GM23338 (cell line): ENCODE measurements at regions not wholly inside any gene's neighbourhood (a gene's known extent, or its start where the extent isn't known, plus 50 kb on each side); places are given as distances from the start of the nearest gene placed in this dataset.

Source experiments
- ATAC-seq: fragments of 200-7000 bp; cut with Tn5 transposase; 3 replicates; pipeline ENCODE4 v1.9.1; 2020
- DNase-seq: peaks from one replicate; pipeline ENCODE4 v3.0.0-alpha.2; 2015; ENCODE audit warnings: low spot score
- H2AFZ ChIP-seq: fragments of 200-600 bp; sonication (generic); 2 replicates; pipeline ENCODE4 v1.8.0; 2016; ENCODE audit warnings: antibody characterized with exemption, mild to moderate bottlenecking, moderate library complexity
- H3F3A ChIP-seq: fragments of 200-600 bp; sonication (generic); replicated peaks from 2 replicates; pipeline ENCODE4 v1.8.0; 2017; ENCODE audit warnings: antibody characterized with exemption, mixed run types, low read depth
- H3K27ac ChIP-seq: fragments of 200-600 bp; sonication (generic); 2 replicates; pipeline ENCODE4 v1.6.1; 2016; ENCODE audit warnings: low read depth
- H3K27me3 ChIP-seq: fragments of 200-600 bp; sonication (generic); 2 replicates; pipeline ENCODE4 v1.8.0; 2016; ENCODE audit warnings: mild to moderate bottlenecking, mixed run types, moderate library complexity; ENCODE audit not compliant: insufficient read depth
- H3K36me3 ChIP-seq: fragments of 200-600 bp; sonication (generic); 2 replicates; pipeline ENCODE4 v1.8.0; 2016; ENCODE audit warnings: mild to moderate bottlenecking; ENCODE audit not compliant: insufficient read depth
- H3K4me1 ChIP-seq: fragments of 200-600 bp; sonication (generic); 2 replicates; pipeline ENCODE4 v1.8.0; 2016; ENCODE audit warnings: mild to moderate bottlenecking, moderate library complexity; ENCODE audit not compliant: insufficient read depth
- H3K4me2 ChIP-seq: fragments of 200-600 bp; sonication (generic); 2 replicates; pipeline ENCODE4 v1.7.1; 2017; ENCODE audit warnings: mixed run types
- H3K4me3 ChIP-seq: fragments of 200-600 bp; sonication (generic); 2 replicates; pipeline ENCODE4 v1.6.1; 2016; ENCODE audit warnings: mixed run types
- H3K79me2 ChIP-seq: fragments of 200-600 bp; sonication (generic); replicated peaks from 2 replicates; pipeline ENCODE4 v1.8.0; 2017; ENCODE audit warnings: mild to moderate bottlenecking; ENCODE audit not compliant: insufficient read depth
- H3K9me2 ChIP-seq: fragments of 200-600 bp; sonication (generic); 2 replicates; pipeline ENCODE4 v1.8.0; 2017; ENCODE audit not compliant: insufficient read depth
- H4K20me1 ChIP-seq: fragments of 200-600 bp; sonication (generic); replicated peaks from 2 replicates; pipeline ENCODE4 v1.8.0; 2017; ENCODE audit warnings: mild to moderate bottlenecking; ENCODE audit not compliant: insufficient read depth
- H3K27ac Mint-ChIP-seq: 2 replicates; pipeline ENCODE4 v1.8.0; 2020; ENCODE audit warnings: inconsistent platforms, mild to moderate bottlenecking, moderate library complexity, mixed read lengths
- H3K27me3 Mint-ChIP-seq: 3 replicates; pipeline ENCODE4 v1.8.0; 2022; ENCODE audit warnings: low read depth, mild to moderate bottlenecking, moderate library complexity, mixed read lengths, inconsistent platforms; ENCODE audit not compliant: insufficient read depth, poor library complexity
- H3K36me3 Mint-ChIP-seq: 3 replicates; pipeline ENCODE4 v1.8.0; 2021; ENCODE audit warnings: low read depth, mild to moderate bottlenecking, inconsistent platforms, moderate library complexity, mixed read lengths
- H3K4me1 Mint-ChIP-seq: 3 replicates; pipeline ENCODE4 v1.8.0; 2020; ENCODE audit warnings: mild to moderate bottlenecking, inconsistent platforms, mixed read lengths
- H3K4me3 Mint-ChIP-seq: 3 replicates; pipeline ENCODE4 v1.8.0; 2021; ENCODE audit warnings: moderate library complexity, mild to moderate bottlenecking, inconsistent platforms, mixed read lengths
- H3K9me3 Mint-ChIP-seq: 3 replicates; pipeline ENCODE4 v1.8.0; 2020; ENCODE audit warnings: moderate library complexity, mild to moderate bottlenecking, inconsistent platforms, mixed read lengths
- CREB1 ChIP-seq: fragments of 250-450 bp; sonication (Bioruptor Pico); IDR thresholded peaks from 2 replicates; pipeline ENCODE4 v1.5.0; 2020; ENCODE audit warnings: low read depth, mild to moderate bottlenecking, moderate library complexity
- EZH2 ChIP-seq: fragments of 200-600 bp; sonication (generic); IDR thresholded peaks from one replicate; pipeline ENCODE4 v1.8.0; 2017; ENCODE audit warnings: antibody characterized with exemption, mild to moderate bottlenecking, low read depth; ENCODE audit not compliant: unreplicated experiment
- EZH2phosphoT487 ChIP-seq: fragments of 200-600 bp; sonication (generic); IDR thresholded peaks from one replicate; pipeline ENCODE4 v1.8.1; 2018; ENCODE audit warnings: antibody characterized with exemption; ENCODE audit not compliant: unreplicated experiment
- JUNB ChIP-seq: IDR thresholded peaks from one replicate; pipeline ENCODE4 v1.6.1; 2016; ENCODE audit warnings: antibody characterized with exemption; ENCODE audit not compliant: unreplicated experiment
- NANOG ChIP-seq: IDR thresholded peaks from 2 replicates; pipeline ENCODE4 v1.6.1; 2016; ENCODE audit warnings: antibody characterized with exemption, borderline replicate concordance
- STAT1 ChIP-seq: IDR thresholded peaks from one replicate; pipeline ENCODE4 v1.6.1; 2016; ENCODE audit warnings: antibody characterized with exemption; ENCODE audit not compliant: unreplicated experiment
- ZNF114 ChIP-seq: fragments of 250-450 bp; sonication (Bioruptor Pico); IDR thresholded peaks from 2 replicates; pipeline ENCODE4 v1.5.0; 2020; ENCODE audit warnings: mild to moderate bottlenecking, moderate library complexity
- ZNF331 ChIP-seq: fragments of 250-450 bp; sonication (Bioruptor Pico); IDR thresholded peaks from 2 replicates; pipeline ENCODE4 v1.5.0; 2020; ENCODE audit warnings: low read depth, mild to moderate bottlenecking, moderate library complexity
- TF ChIP-seq, protein P1 (sequence below): fragments of 250-450 bp; sonication (Bioruptor Pico); IDR thresholded peaks from 2 replicates; pipeline ENCODE4 v1.5.0; 2020; ENCODE audit warnings: mild to moderate bottlenecking, moderate library complexity
- TF ChIP-seq, protein P2 (sequence below): IDR thresholded peaks from one replicate; pipeline ENCODE4 v1.6.1; 2018; ENCODE audit warnings: antibody characterized with exemption; ENCODE audit not compliant: unreplicated experiment
- TF ChIP-seq, protein P3 (sequence below): IDR thresholded peaks from 2 replicates; pipeline ENCODE4 v1.6.1; 2016; ENCODE audit warnings: antibody characterized with exemption
- TF ChIP-seq, protein P4 (sequence below), 2 experiments: fragments of 200-600 bp in 1 of 2; sonication (generic) in 1 of 2; conservative IDR thresholded peaks; 2 replicates each; pipeline versions ENCODE4 v1.5.1 to v1.6.1; 2016 to 2017; ENCODE audit warnings: antibody characterized with exemption in 2 of 2, low read depth in 2 of 2, mild to moderate bottlenecking in 2 of 2, moderate library complexity in 1 of 2

DNA sequence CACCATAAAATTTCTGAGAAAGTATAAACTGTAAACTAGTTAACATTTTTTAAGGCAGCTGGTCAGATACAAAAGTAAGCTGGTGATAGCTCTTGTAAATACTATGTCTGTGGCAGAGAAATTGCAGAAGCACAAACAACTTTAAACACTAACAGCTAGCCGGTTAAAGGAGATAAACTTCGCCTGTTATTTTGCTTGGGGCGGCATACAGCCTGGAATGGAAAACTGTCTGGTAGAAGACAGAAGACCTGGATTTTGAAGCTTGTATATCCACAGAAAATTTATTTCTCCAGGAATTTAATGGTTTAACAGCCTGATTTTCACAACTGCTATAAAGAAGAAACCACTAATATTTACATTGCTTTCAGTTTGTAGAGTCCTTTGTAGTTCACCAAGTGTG lies 65.3 kb upstream of the FIBIN start:
- H3K9me3 Mint-ChIP-seq: no peaks in the 10 kb centered on the region
- no peak overlapping the region for H3K4me3 Mint-ChIP-seq
- no peaks in the 10 kb centered on the region for H4K20me1 ChIP-seq
- H3K4me3 ChIP-seq: no peak overlapping the region
- H3K27me3 Mint-ChIP-seq: no peaks in the 10 kb centered on the region
- H3K4me1 ChIP-seq: no peaks in the 10 kb centered on the region
- H2AFZ ChIP-seq: no peak overlapping the region; the same call in 1 of the 2 replicates
- no peak for TF ChIP-seq EZH2
- TF ChIP-seq EZH2phosphoT487: no peak
- TF ChIP-seq, protein P1, sequence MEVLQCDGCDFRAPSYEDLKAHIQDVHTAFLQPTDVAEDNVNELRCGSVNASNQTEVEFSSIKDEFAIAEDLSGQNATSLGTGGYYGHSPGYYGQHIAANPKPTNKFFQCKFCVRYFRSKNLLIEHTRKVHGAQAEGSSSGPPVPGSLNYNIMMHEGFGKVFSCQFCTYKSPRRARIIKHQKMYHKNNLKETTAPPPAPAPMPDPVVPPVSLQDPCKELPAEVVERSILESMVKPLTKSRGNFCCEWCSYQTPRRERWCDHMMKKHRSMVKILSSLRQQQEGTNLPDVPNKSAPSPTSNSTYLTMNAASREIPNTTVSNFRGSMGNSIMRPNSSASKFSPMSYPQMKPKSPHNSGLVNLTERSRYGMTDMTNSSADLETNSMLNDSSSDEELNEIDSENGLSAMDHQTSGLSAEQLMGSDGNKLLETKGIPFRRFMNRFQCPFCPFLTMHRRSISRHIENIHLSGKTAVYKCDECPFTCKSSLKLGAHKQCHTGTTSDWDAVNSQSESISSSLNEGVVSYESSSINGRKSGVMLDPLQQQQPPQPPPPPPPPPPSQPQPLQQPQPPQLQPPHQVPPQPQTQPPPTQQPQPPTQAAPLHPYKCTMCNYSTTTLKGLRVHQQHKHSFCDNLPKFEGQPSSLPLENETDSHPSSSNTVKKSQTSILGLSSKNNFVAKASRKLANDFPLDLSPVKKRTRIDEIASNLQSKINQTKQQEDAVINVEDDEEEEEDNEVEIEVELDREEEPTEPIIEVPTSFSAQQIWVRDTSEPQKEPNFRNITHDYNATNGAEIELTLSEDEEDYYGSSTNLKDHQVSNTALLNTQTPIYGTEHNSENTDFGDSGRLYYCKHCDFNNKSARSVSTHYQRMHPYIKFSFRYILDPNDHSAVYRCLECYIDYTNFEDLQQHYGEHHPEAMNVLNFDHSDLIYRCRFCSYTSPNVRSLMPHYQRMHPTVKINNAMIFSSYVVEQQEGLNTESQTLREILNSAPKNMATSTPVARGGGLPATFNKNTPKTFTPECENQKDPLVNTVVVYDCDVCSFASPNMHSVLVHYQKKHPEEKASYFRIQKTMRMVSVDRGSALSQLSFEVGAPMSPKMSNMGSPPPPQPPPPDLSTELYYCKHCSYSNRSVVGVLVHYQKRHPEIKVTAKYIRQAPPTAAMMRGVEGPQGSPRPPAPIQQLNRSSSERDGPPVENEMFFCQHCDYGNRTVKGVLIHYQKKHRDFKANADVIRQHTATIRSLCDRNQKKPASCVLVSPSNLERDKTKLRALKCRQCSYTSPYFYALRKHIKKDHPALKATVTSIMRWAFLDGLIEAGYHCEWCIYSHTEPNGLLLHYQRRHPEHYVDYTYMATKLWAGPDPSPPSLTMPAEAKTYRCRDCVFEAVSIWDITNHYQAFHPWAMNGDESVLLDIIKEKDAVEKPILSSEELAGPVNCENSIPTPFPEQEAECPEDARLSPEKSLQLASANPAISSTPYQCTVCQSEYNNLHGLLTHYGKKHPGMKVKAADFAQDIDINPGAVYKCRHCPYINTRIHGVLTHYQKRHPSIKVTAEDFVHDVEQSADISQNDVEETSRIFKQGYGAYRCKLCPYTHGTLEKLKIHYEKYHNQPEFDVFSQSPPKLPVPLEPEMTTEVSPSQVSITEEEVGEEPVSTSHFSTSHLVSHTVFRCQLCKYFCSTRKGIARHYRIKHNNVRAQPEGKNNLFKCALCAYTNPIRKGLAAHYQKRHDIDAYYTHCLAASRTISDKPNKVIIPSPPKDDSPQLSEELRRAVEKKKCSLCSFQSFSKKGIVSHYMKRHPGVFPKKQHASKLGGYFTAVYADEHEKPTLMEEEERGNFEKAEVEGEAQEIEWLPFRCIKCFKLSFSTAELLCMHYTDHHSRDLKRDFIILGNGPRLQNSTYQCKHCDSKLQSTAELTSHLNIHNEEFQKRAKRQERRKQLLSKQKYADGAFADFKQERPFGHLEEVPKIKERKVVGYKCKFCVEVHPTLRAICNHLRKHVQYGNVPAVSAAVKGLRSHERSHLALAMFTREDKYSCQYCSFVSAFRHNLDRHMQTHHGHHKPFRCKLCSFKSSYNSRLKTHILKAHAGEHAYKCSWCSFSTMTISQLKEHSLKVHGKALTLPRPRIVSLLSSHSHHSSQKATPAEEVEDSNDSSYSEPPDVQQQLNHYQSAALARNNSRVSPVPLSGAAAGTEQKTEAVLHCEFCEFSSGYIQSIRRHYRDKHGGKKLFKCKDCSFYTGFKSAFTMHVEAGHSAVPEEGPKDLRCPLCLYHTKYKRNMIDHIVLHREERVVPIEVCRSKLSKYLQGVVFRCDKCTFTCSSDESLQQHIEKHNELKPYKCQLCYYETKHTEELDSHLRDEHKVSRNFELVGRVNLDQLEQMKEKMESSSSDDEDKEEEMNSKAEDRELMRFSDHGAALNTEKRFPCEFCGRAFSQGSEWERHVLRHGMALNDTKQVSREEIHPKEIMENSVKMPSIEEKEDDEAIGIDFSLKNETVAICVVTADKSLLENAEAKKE (CRISPR knock-in tag): no peak
- no peak for TF ChIP-seq ZNF114 (CRISPR knock-in tag)
- TF ChIP-seq JUNB: no peak
- TF ChIP-seq, protein P2, sequence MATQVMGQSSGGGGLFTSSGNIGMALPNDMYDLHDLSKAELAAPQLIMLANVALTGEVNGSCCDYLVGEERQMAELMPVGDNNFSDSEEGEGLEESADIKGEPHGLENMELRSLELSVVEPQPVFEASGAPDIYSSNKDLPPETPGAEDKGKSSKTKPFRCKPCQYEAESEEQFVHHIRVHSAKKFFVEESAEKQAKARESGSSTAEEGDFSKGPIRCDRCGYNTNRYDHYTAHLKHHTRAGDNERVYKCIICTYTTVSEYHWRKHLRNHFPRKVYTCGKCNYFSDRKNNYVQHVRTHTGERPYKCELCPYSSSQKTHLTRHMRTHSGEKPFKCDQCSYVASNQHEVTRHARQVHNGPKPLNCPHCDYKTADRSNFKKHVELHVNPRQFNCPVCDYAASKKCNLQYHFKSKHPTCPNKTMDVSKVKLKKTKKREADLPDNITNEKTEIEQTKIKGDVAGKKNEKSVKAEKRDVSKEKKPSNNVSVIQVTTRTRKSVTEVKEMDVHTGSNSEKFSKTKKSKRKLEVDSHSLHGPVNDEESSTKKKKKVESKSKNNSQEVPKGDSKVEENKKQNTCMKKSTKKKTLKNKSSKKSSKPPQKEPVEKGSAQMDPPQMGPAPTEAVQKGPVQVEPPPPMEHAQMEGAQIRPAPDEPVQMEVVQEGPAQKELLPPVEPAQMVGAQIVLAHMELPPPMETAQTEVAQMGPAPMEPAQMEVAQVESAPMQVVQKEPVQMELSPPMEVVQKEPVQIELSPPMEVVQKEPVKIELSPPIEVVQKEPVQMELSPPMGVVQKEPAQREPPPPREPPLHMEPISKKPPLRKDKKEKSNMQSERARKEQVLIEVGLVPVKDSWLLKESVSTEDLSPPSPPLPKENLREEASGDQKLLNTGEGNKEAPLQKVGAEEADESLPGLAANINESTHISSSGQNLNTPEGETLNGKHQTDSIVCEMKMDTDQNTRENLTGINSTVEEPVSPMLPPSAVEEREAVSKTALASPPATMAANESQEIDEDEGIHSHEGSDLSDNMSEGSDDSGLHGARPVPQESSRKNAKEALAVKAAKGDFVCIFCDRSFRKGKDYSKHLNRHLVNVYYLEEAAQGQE: no peak
- TF ChIP-seq NANOG: no peak
- TF ChIP-seq, protein P3, sequence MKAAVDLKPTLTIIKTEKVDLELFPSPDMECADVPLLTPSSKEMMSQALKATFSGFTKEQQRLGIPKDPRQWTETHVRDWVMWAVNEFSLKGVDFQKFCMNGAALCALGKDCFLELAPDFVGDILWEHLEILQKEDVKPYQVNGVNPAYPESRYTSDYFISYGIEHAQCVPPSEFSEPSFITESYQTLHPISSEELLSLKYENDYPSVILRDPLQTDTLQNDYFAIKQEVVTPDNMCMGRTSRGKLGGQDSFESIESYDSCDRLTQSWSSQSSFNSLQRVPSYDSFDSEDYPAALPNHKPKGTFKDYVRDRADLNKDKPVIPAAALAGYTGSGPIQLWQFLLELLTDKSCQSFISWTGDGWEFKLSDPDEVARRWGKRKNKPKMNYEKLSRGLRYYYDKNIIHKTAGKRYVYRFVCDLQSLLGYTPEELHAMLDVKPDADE: no peak
- no peak for TF ChIP-seq CREB1 (CRISPR knock-in tag)
- TF ChIP-seq STAT1: no peak
- TF ChIP-seq, protein P4, sequence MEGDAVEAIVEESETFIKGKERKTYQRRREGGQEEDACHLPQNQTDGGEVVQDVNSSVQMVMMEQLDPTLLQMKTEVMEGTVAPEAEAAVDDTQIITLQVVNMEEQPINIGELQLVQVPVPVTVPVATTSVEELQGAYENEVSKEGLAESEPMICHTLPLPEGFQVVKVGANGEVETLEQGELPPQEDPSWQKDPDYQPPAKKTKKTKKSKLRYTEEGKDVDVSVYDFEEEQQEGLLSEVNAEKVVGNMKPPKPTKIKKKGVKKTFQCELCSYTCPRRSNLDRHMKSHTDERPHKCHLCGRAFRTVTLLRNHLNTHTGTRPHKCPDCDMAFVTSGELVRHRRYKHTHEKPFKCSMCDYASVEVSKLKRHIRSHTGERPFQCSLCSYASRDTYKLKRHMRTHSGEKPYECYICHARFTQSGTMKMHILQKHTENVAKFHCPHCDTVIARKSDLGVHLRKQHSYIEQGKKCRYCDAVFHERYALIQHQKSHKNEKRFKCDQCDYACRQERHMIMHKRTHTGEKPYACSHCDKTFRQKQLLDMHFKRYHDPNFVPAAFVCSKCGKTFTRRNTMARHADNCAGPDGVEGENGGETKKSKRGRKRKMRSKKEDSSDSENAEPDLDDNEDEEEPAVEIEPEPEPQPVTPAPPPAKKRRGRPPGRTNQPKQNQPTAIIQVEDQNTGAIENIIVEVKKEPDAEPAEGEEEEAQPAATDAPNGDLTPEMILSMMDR (conservative IDR thresholded peaks at IDR 0.05; ENCODE audit: low read depth in 2 of 2): no peak
- TF ChIP-seq ZNF331 (CRISPR knock-in tag): no peak
- ATAC-seq (no peak), DNase-seq (no peak)
- peaks cover 5% of the 10 kb centered on the region; the same call in 2 of the 3 replicates for H3K4me1 Mint-ChIP-seq
- no peaks in the 10 kb centered on the region for H3K27me3 ChIP-seq
- H3K27ac Mint-ChIP-seq: 0 out of 2 replicates have a peak overlapping the region, but pooled peaks have one; percentile 23
- no peaks in the 10 kb centered on the region for H3K36me3 ChIP-seq
- H3F3A ChIP-seq: no peaks in the 10 kb centered on the region
- no peaks in the 10 kb centered on the region for H3K36me3 Mint-ChIP-seq
- peaks cover 4% of the 10 kb centered on the region; the same call in 1 of the 2 replicates for H3K9me2 ChIP-seq
- H3K79me2 ChIP-seq: no peaks in the 10 kb centered on the region
- H3K27ac ChIP-seq: no peak overlapping the region
- H3K4me2 ChIP-seq: no peak overlapping the region
